ENCODE measurements at regions not wholly inside any gene's neighbourhood (a gene's known extent, or its start where the extent isn't known, plus 50 kb on each side); places are given as distances from the start of the nearest gene placed in this dataset.

DNA sequence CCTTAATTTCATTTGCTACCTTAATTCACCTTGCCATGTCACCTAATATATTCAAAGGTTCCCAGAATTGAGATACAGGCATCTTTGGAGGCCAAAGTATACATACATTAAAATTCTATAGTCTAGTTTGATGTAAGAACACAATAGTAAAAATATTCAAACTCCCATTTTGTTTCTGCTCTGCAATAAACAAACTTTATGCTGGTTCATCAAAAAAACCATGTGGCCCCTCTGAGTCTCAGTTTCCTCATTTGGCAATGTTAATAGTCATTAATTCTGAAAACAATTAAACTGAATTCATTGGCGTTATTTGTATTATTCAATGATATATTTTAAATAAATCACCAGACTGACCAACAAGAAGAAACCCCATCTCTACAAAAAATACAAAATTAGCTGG is 639.4 kb upstream of the INTU start:
- TF ChIP-seq ZFP30 (CRISPR knock-in tag; IDR thresholded peaks at IDR 0.05) (no peak), ISL1 (CRISPR knock-in tag; IDR thresholded peaks at IDR 0.05) (no peak), TOX (CRISPR knock-in tag; IDR thresholded peaks at IDR 0.05; ENCODE audit: borderline replicate concordance) (no peak), PPARA (CRISPR knock-in tag; IDR thresholded peaks at IDR 0.05; ENCODE audit: borderline replicate concordance) (no peak), TCF4 (CRISPR knock-in tag; IDR thresholded peaks at IDR 0.05; ENCODE audit: borderline replicate concordance) (no peak), SNAI2 (CRISPR knock-in tag; IDR thresholded peaks at IDR 0.05) (no peak), ZNF565 (CRISPR knock-in tag; conservative IDR thresholded peaks at IDR 0.05; ENCODE audit: low read depth) (no peak), OSR1 (CRISPR knock-in tag; IDR thresholded peaks at IDR 0.05) (no peak), ARNTL (CRISPR knock-in tag; IDR thresholded peaks at IDR 0.05; ENCODE audit: borderline replicate concordance, low read depth) (no peak), ESRRG (CRISPR knock-in tag; IDR thresholded peaks at IDR 0.05) (no peak)
- TF ChIP-seq, protein P1, sequence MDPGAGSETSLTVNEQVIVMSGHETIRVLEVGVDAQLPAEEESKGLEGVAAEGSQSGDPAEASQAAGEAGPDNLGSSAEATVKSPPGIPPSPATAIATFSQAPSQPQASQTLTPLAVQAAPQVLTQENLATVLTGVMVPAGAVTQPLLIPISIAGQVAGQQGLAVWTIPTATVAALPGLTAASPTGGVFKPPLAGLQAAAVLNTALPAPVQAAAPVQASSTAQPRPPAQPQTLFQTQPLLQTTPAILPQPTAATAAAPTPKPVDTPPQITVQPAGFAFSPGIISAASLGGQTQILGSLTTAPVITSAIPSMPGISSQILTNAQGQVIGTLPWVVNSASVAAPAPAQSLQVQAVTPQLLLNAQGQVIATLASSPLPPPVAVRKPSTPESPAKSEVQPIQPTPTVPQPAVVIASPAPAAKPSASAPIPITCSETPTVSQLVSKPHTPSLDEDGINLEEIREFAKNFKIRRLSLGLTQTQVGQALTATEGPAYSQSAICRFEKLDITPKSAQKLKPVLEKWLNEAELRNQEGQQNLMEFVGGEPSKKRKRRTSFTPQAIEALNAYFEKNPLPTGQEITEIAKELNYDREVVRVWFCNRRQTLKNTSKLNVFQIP (CRISPR knock-in tag; IDR thresholded peaks at IDR 0.05; ENCODE audit: borderline replicate concordance, low read depth) = no peak
- TF ChIP-seq, protein P2, sequence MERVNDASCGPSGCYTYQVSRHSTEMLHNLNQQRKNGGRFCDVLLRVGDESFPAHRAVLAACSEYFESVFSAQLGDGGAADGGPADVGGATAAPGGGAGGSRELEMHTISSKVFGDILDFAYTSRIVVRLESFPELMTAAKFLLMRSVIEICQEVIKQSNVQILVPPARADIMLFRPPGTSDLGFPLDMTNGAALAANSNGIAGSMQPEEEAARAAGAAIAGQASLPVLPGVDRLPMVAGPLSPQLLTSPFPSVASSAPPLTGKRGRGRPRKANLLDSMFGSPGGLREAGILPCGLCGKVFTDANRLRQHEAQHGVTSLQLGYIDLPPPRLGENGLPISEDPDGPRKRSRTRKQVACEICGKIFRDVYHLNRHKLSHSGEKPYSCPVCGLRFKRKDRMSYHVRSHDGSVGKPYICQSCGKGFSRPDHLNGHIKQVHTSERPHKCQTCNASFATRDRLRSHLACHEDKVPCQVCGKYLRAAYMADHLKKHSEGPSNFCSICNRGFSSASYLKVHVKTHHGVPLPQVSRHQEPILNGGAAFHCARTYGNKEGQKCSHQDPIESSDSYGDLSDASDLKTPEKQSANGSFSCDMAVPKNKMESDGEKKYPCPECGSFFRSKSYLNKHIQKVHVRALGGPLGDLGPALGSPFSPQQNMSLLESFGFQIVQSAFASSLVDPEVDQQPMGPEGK (CRISPR knock-in tag; IDR thresholded peaks at IDR 0.05; ENCODE audit: borderline replicate concordance) = no peak
